ENCODE measurements at regions not wholly inside any gene's neighbourhood (a gene's known extent, or its start where the extent isn't known, plus 50 kb on each side); places are given as distances from the start of the nearest gene placed in this dataset.

DNA sequence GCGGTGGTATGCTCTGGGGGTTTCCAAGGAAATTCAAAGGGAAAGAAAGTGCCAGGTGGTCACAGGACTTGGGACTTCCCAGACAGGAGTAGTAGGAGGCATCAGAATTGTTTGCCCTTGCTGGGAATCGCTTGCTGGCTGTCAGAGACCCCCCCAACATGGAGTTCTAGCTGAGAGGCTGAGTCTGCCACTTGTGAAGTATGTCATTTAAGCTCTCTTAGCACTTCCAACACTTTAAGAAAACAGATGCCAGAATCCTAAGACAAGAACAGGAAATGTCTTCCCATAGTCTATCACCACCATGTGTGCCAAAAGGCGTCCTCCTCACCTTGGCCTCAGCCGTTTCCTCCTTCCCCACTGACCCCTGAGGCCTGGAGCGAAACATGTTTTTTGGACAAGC, 193.8 kb upstream of the IRX3 start:
- TF ChIP-seq NR3C1 (IDR thresholded peaks at IDR 0.05), result no peak
- no peak for TF ChIP-seq GATA3 (IDR thresholded peaks at IDR 0.05; ENCODE audit: borderline replicate concordance)
- no peak for TF ChIP-seq ZC3H11A (IDR thresholded peaks at IDR 0.05)
- TF ChIP-seq, protein P1, sequence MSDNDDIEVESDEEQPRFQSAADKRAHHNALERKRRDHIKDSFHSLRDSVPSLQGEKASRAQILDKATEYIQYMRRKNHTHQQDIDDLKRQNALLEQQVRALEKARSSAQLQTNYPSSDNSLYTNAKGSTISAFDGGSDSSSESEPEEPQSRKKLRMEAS (IDR thresholded peaks at IDR 0.05), result no peak
- TF ChIP-seq EP300 (IDR thresholded peaks at IDR 0.05), result no peak
- TF ChIP-seq, protein P2, sequence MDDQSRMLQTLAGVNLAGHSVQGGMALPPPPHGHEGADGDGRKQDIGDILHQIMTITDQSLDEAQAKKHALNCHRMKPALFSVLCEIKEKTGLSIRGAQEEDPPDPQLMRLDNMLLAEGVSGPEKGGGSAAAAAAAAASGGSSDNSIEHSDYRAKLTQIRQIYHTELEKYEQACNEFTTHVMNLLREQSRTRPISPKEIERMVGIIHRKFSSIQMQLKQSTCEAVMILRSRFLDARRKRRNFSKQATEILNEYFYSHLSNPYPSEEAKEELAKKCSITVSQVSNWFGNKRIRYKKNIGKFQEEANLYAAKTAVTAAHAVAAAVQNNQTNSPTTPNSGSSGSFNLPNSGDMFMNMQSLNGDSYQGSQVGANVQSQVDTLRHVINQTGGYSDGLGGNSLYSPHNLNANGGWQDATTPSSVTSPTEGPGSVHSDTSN (IDR thresholded peaks at IDR 0.05), result no peak

All from A549 (cell line).